Naive thymus-derived CD4-positive, alpha-beta T cell (primary cell): ENCODE measurements at regions not wholly inside any gene's neighbourhood (a gene's known extent, or its start where the extent isn't known, plus 50 kb on each side); places are given as distances from the start of the nearest gene placed in this dataset.
"Not testable (repeated sequence)": the region's sequence is repeated elsewhere in the genome, so short reads cannot be mapped to it uniquely, and the experiment has no call there.

ENCODE experiments used
- ATAC-seq: fragments of 150-1000 bp; cut with Tn5 transposase; 2 replicates; pipeline ENCODE4 v1.10.0; 2021; ENCODE audit warnings: mild to moderate bottlenecking, moderate library complexity
- CTCF ChIA-PET: fragments of 350-600 bp; sonication (Branson Sonifier 250); formaldehyde crosslinking; loops from one replicate; lab custom pipeline; 2021; ENCODE audit warnings: antibody characterized with exemption; lab: Charles Lee
- POLR2A ChIA-PET: fragments of 350-600 bp; sonication (Branson Sonifier 250); formaldehyde crosslinking; loops from one replicate; lab custom pipeline; 2021; ENCODE audit warnings: antibody characterized with exemption, inconsistent platforms; lab: Charles Lee
- DNase-seq, 9 donors: peaks; one replicate each; pipeline versions ENCODE4 v3.0.0 to v3.0.0-alpha.2; 2020 to 2022; ENCODE audit warnings: mixed read lengths in 1 of 9
- H3K27ac ChIP-seq: one replicate; pipeline ENCODE4 v1.7.0; 2013; ENCODE audit warnings: mild to moderate bottlenecking, low read depth, low read length, moderate library complexity
- H3K27me3 ChIP-seq, 2 donors: one replicate each; pipeline ENCODE4 v1.7.0; 2013; ENCODE audit warnings: low read length in 2 of 2, mild to moderate bottlenecking in 2 of 2, moderate library complexity in 2 of 2; ENCODE audit not compliant: control insufficient read depth in 2 of 2, insufficient read depth in 2 of 2
- H3K36me3 ChIP-seq, 3 experiments: 1 replicate in 2 of 3; 2 replicates in 1 of 3; pipeline ENCODE4 v1.7.0; 2013; ENCODE audit warnings: low read length in 3 of 3, mild to moderate bottlenecking in 3 of 3, moderate library complexity in 1 of 3; ENCODE audit not compliant: insufficient read depth in 3 of 3, control insufficient read depth in 2 of 3
- H3K4me1 ChIP-seq, 2 donors: one replicate each; pipeline ENCODE4 v1.7.0; 2013; ENCODE audit warnings: low read length in 2 of 2, mild to moderate bottlenecking in 2 of 2, moderate library complexity in 1 of 2; ENCODE audit not compliant: control insufficient read depth in 2 of 2, insufficient read depth in 2 of 2
- H3K4me3 ChIP-seq: 2 replicates; pipeline ENCODE4 v1.7.0; 2013; ENCODE audit warnings: mild to moderate bottlenecking, low read length
- H3K9me3 ChIP-seq, 3 experiments: 1 replicate in 2 of 3; 2 replicates in 1 of 3; pipeline ENCODE4 v1.7.0; 2013; ENCODE audit warnings: low read length in 3 of 3; ENCODE audit not compliant: control insufficient read depth in 2 of 3
- H3K27ac Mint-ChIP-seq, 9 donors: one replicate each; pipeline ENCODE4 v1.8.0; 2020 to 2022; ENCODE audit warnings: mixed read lengths in 9 of 9, mild to moderate bottlenecking in 8 of 9, moderate library complexity in 5 of 9, inconsistent platforms in 2 of 9
- H3K27me3 Mint-ChIP-seq, 5 donors: one replicate each; pipeline ENCODE4 v1.8.0; 2021 to 2022; ENCODE audit warnings: mixed read lengths in 5 of 5, mild to moderate bottlenecking in 1 of 5
- H3K36me3 Mint-ChIP-seq, 5 donors: one replicate each; pipeline ENCODE4 v1.8.0; 2020 to 2022; ENCODE audit warnings: mixed read lengths in 5 of 5, mild to moderate bottlenecking in 3 of 5, inconsistent platforms in 1 of 5
- H3K4me1 Mint-ChIP-seq, 7 donors: one replicate each; pipeline ENCODE4 v1.8.0; 2020 to 2022; ENCODE audit warnings: mixed read lengths in 7 of 7, mild to moderate bottlenecking in 3 of 7, inconsistent platforms in 1 of 7
- H3K4me3 Mint-ChIP-seq, 10 donors: one replicate each; pipeline ENCODE4 v1.8.0; 2020 to 2022; ENCODE audit warnings: mild to moderate bottlenecking in 10 of 10, mixed read lengths in 10 of 10, moderate library complexity in 6 of 10, inconsistent platforms in 2 of 10
- H3K9me3 Mint-ChIP-seq, 11 donors: one replicate each; pipeline ENCODE4 v1.8.0; 2020 to 2022; ENCODE audit warnings: mixed read lengths in 11 of 11, mild to moderate bottlenecking in 4 of 11, inconsistent platforms in 1 of 11, moderate library complexity in 1 of 11
- intact Hi-C, 2 donors: fragments of 100-400 bp; cut with micrococcal nuclease; formaldehyde crosslinking; loops; one replicate each; pipeline ENCODE4 v1.15.1; 2023

GRCh38 chr9:65406625-65407024 lies 121.6 kb upstream of the FOXD4L5 start:
- ATAC-seq, H3K9me3 ChIP-seq: not testable (repeated sequence)

GRCh38 chr9:65405766-65406165 lies 120.8 kb upstream of the FOXD4L5 start:
- H3K27ac Mint-ChIP-seq, H3K9me3 ChIP-seq, H3K36me3 Mint-ChIP-seq, DNase-seq, H3K27ac ChIP-seq, H3K4me3 Mint-ChIP-seq, H3K36me3 ChIP-seq, H3K4me1 Mint-ChIP-seq, H3K4me1 ChIP-seq, intact Hi-C loops, H3K27me3 ChIP-seq, ATAC-seq, CTCF ChIA-PET, H3K27me3 Mint-ChIP-seq, POLR2A ChIA-PET, H3K4me3 ChIP-seq: not testable (repeated sequence)
- H3K9me3 Mint-ChIP-seq = peaks cover 0 to 39% (median 25%) of the 10 kb centered on the region in 11 donors

More at GRCh38 chr9:65406625-65407024, 121.6 kb upstream of the FOXD4L5 start:
- H3K27me3 ChIP-seq, H3K4me1 ChIP-seq, H3K4me3 ChIP-seq, H3K27ac ChIP-seq, H3K27ac Mint-ChIP-seq, H3K4me1 Mint-ChIP-seq, H3K36me3 Mint-ChIP-seq, DNase-seq, H3K4me3 Mint-ChIP-seq, intact Hi-C loops, H3K36me3 ChIP-seq, POLR2A ChIA-PET, CTCF ChIA-PET, H3K27me3 Mint-ChIP-seq: not testable (repeated sequence)
- H3K9me3 Mint-ChIP-seq = peaks cover 0 to 44% (median 29%) of the 10 kb centered on the region in 11 donors

GRCh38 chr9:65405253-65405652 lies 120.2 kb upstream of the FOXD4L5 start:
- Mint-ChIP-seq H3K27me3 (no peaks in the 10 kb centered on the region), H3K9me3 (peaks cover 0 to 40% (median 25%) of the 10 kb centered on the region in 11 donors), H3K4me3 (no peak overlapping the region), H3K27ac (no peak overlapping the region), H3K36me3 (peaks cover 0 to 8% (median 5%) of the 10 kb centered on the region in 5 donors), H3K4me1 (no peaks in the 10 kb centered on the region)
- POLR2A ChIA-PET = no interaction called here
- ATAC-seq (no peak), DNase-seq (no peak)
- Histone ChIP-seq H3K4me1 (no peaks in the 10 kb centered on the region), H3K4me3 (no peak overlapping the region), H3K36me3 (no peaks in the 10 kb centered on the region), H3K27me3 (no peaks in the 10 kb centered on the region), H3K9me3 (peaks cover 0 to 4% (median 0%) of the 10 kb centered on the region in 3 experiments), H3K27ac (no peak overlapping the region)
- intact Hi-C loops = no loop called here
- CTCF ChIA-PET = no interaction called here

- intact Hi-C loops = no loop called here
- ChIA-PET CTCF (no interaction called here), POLR2A (no interaction called here)
- H3K27ac Mint-ChIP-seq = no peak overlapping the region
- no peak overlapping the region for H3K4me3 Mint-ChIP-seq
- ATAC-seq (no peak), DNase-seq (no peak)
- peaks cover 0 to 41% (median 20%) of the 10 kb centered on the region in 11 donors for H3K9me3 Mint-ChIP-seq
- no peaks in the 10 kb centered on the region for H3K27me3 Mint-ChIP-seq
- H3K27me3 ChIP-seq = no peaks in the 10 kb centered on the region
- no peaks in the 10 kb centered on the region for H3K4me1 Mint-ChIP-seq
- H3K36me3 ChIP-seq = no peaks in the 10 kb centered on the region
- no peak overlapping the region for H3K4me3 ChIP-seq
- no peaks in the 10 kb centered on the region for H3K4me1 ChIP-seq
- peaks cover 0 to 6% (median 4%) of the 10 kb centered on the region in 5 donors for H3K36me3 Mint-ChIP-seq
- peaks cover 0 to 4% (median 0%) of the 10 kb centered on the region in 3 experiments for H3K9me3 ChIP-seq
- no peak overlapping the region for H3K27ac ChIP-seq
Observed at GRCh38 chr9:65404232-65405006, 119.4 kb upstream of the FOXD4L5 start.

- H3K36me3 ChIP-seq = no peaks in the 10 kb centered on the region
- no peaks in the 10 kb centered on the region for H3K4me1 Mint-ChIP-seq
- no peaks in the 10 kb centered on the region for H3K27me3 ChIP-seq
- no peak overlapping the region for H3K4me3 Mint-ChIP-seq
- H3K27ac Mint-ChIP-seq = no peak overlapping the region
- POLR2A ChIA-PET = no interaction called here
- H3K4me3 ChIP-seq = no peak overlapping the region
- peaks cover 0 to 6% (median 4%) of the 10 kb centered on the region in 5 donors for H3K36me3 Mint-ChIP-seq
- CTCF ChIA-PET = no interaction called here
- H3K27ac ChIP-seq = no peak overlapping the region
- ATAC-seq (peak; percentile 25), DNase-seq (no peak)
- intact Hi-C loops = no loop called here
- H3K4me1 ChIP-seq = no peaks in the 10 kb centered on the region
- peaks cover 0 to 48% (median 20%) of the 10 kb centered on the region in 11 donors for H3K9me3 Mint-ChIP-seq
- peaks cover 0 to 4% (median 0%) of the 10 kb centered on the region in 3 experiments for H3K9me3 ChIP-seq
- H3K27me3 Mint-ChIP-seq = no peaks in the 10 kb centered on the region
Observed at GRCh38 chr9:65403721-65404120, 118.7 kb upstream of the FOXD4L5 start.

- peak; percentile 14 for ATAC-seq
- H3K4me3 ChIP-seq, intact Hi-C loops, H3K27ac Mint-ChIP-seq, H3K27me3 Mint-ChIP-seq, H3K36me3 ChIP-seq, H3K27me3 ChIP-seq, H3K4me3 Mint-ChIP-seq, H3K4me1 ChIP-seq, H3K36me3 Mint-ChIP-seq, H3K4me1 Mint-ChIP-seq, H3K9me3 ChIP-seq, CTCF ChIA-PET, DNase-seq, POLR2A ChIA-PET, H3K27ac ChIP-seq: not testable (repeated sequence)
- peaks cover 0 to 47% (median 18%) of the 10 kb centered on the region in 11 donors for H3K9me3 Mint-ChIP-seq
Observed at GRCh38 chr9:65403072-65403471, 118.1 kb upstream of the FOXD4L5 start.
